GM23338 (cell line): ENCODE measurements at regions not wholly inside any gene's neighbourhood (a gene's known extent, or its start where the extent isn't known, plus 50 kb on each side); places are given as distances from the start of the nearest gene placed in this dataset.

Source experiments
- ATAC-seq: fragments of 200-7000 bp; cut with Tn5 transposase; 3 replicates; pipeline ENCODE4 v1.9.1; 2020
- DNase-seq: peaks from one replicate; pipeline ENCODE4 v3.0.0-alpha.2; 2015; ENCODE audit warnings: low spot score
- H2AFZ ChIP-seq: fragments of 200-600 bp; sonication (generic); 2 replicates; pipeline ENCODE4 v1.8.0; 2016; ENCODE audit warnings: antibody characterized with exemption, mild to moderate bottlenecking, moderate library complexity
- H3F3A ChIP-seq: fragments of 200-600 bp; sonication (generic); replicated peaks from 2 replicates; pipeline ENCODE4 v1.8.0; 2017; ENCODE audit warnings: antibody characterized with exemption, mixed run types, low read depth
- H3K27ac ChIP-seq: fragments of 200-600 bp; sonication (generic); 2 replicates; pipeline ENCODE4 v1.6.1; 2016; ENCODE audit warnings: low read depth
- H3K27me3 ChIP-seq: fragments of 200-600 bp; sonication (generic); 2 replicates; pipeline ENCODE4 v1.8.0; 2016; ENCODE audit warnings: mild to moderate bottlenecking, mixed run types, moderate library complexity; ENCODE audit not compliant: insufficient read depth
- H3K36me3 ChIP-seq: fragments of 200-600 bp; sonication (generic); 2 replicates; pipeline ENCODE4 v1.8.0; 2016; ENCODE audit warnings: mild to moderate bottlenecking; ENCODE audit not compliant: insufficient read depth
- H3K4me1 ChIP-seq: fragments of 200-600 bp; sonication (generic); 2 replicates; pipeline ENCODE4 v1.8.0; 2016; ENCODE audit warnings: mild to moderate bottlenecking, moderate library complexity; ENCODE audit not compliant: insufficient read depth
- H3K4me2 ChIP-seq: fragments of 200-600 bp; sonication (generic); 2 replicates; pipeline ENCODE4 v1.7.1; 2017; ENCODE audit warnings: mixed run types
- H3K4me3 ChIP-seq: fragments of 200-600 bp; sonication (generic); 2 replicates; pipeline ENCODE4 v1.6.1; 2016; ENCODE audit warnings: mixed run types
- H3K79me2 ChIP-seq: fragments of 200-600 bp; sonication (generic); replicated peaks from 2 replicates; pipeline ENCODE4 v1.8.0; 2017; ENCODE audit warnings: mild to moderate bottlenecking; ENCODE audit not compliant: insufficient read depth
- H3K9me2 ChIP-seq: fragments of 200-600 bp; sonication (generic); 2 replicates; pipeline ENCODE4 v1.8.0; 2017; ENCODE audit not compliant: insufficient read depth
- H4K20me1 ChIP-seq: fragments of 200-600 bp; sonication (generic); replicated peaks from 2 replicates; pipeline ENCODE4 v1.8.0; 2017; ENCODE audit warnings: mild to moderate bottlenecking; ENCODE audit not compliant: insufficient read depth
- H3K27ac Mint-ChIP-seq: 2 replicates; pipeline ENCODE4 v1.8.0; 2020; ENCODE audit warnings: inconsistent platforms, mild to moderate bottlenecking, moderate library complexity, mixed read lengths
- H3K27me3 Mint-ChIP-seq: 3 replicates; pipeline ENCODE4 v1.8.0; 2022; ENCODE audit warnings: low read depth, mild to moderate bottlenecking, moderate library complexity, mixed read lengths, inconsistent platforms; ENCODE audit not compliant: insufficient read depth, poor library complexity
- H3K36me3 Mint-ChIP-seq: 3 replicates; pipeline ENCODE4 v1.8.0; 2021; ENCODE audit warnings: low read depth, mild to moderate bottlenecking, inconsistent platforms, moderate library complexity, mixed read lengths
- H3K4me1 Mint-ChIP-seq: 3 replicates; pipeline ENCODE4 v1.8.0; 2020; ENCODE audit warnings: mild to moderate bottlenecking, inconsistent platforms, mixed read lengths
- H3K4me3 Mint-ChIP-seq: 3 replicates; pipeline ENCODE4 v1.8.0; 2021; ENCODE audit warnings: moderate library complexity, mild to moderate bottlenecking, inconsistent platforms, mixed read lengths
- H3K9me3 Mint-ChIP-seq: 3 replicates; pipeline ENCODE4 v1.8.0; 2020; ENCODE audit warnings: moderate library complexity, mild to moderate bottlenecking, inconsistent platforms, mixed read lengths
- EZH2 ChIP-seq: fragments of 200-600 bp; sonication (generic); IDR thresholded peaks from one replicate; pipeline ENCODE4 v1.8.0; 2017; ENCODE audit warnings: antibody characterized with exemption, mild to moderate bottlenecking, low read depth; ENCODE audit not compliant: unreplicated experiment
- JUNB ChIP-seq: IDR thresholded peaks from one replicate; pipeline ENCODE4 v1.6.1; 2016; ENCODE audit warnings: antibody characterized with exemption; ENCODE audit not compliant: unreplicated experiment
- STAT1 ChIP-seq: IDR thresholded peaks from one replicate; pipeline ENCODE4 v1.6.1; 2016; ENCODE audit warnings: antibody characterized with exemption; ENCODE audit not compliant: unreplicated experiment
- ZNF462 ChIP-seq: fragments of 250-450 bp; sonication (Bioruptor Pico); IDR thresholded peaks from 2 replicates; pipeline ENCODE4 v1.5.0; 2020; ENCODE audit warnings: mild to moderate bottlenecking, moderate library complexity
- TF ChIP-seq, protein P1 (sequence below), 2 experiments: fragments of 200-600 bp in 1 of 2; sonication (generic) in 1 of 2; conservative IDR thresholded peaks; 2 replicates each; pipeline versions ENCODE4 v1.5.1 to v1.6.1; 2016 to 2017; ENCODE audit warnings: antibody characterized with exemption in 2 of 2, low read depth in 2 of 2, mild to moderate bottlenecking in 2 of 2, moderate library complexity in 1 of 2

DNA sequence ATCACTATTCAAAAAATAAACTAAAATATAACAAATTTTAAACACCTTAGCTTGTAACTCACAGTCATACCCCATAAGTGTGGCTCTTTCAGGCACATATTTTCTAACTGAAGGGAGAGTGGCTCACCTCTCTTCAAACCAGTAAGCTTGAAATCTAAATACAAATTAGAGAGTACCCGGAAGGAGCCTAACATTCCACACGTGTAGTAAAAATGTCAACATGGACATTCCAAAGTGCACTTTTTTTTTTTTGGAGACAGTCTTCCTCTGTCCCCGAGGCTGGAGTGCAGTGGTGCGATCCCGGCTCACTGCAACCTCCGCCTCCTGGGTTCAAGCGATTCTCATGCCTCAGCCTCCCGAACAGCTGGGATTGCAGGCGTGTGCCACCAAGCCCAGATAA is 275.6 kb upstream of the ADGRL2 start:
- H3F3A ChIP-seq = no peaks in the 10 kb centered on the region
- peaks cover 6% of the 10 kb centered on the region; the same call in 1 of the 3 replicates for H3K4me1 Mint-ChIP-seq
- H3K9me2 ChIP-seq = no peaks in the 10 kb centered on the region
- no peaks in the 10 kb centered on the region for H3K4me1 ChIP-seq
- no peaks in the 10 kb centered on the region for H3K36me3 Mint-ChIP-seq
- H3K79me2 ChIP-seq = no peaks in the 10 kb centered on the region
- ATAC-seq = no peak
- H3K27ac ChIP-seq = no peak overlapping the region
- no peak overlapping the region; the same call in 1 of the 2 replicates for H2AFZ ChIP-seq
- no peaks in the 10 kb centered on the region for H3K27me3 ChIP-seq
- H4K20me1 ChIP-seq = no peaks in the 10 kb centered on the region
- no peaks in the 10 kb centered on the region; the same call in 2 of the 3 replicates for H3K9me3 Mint-ChIP-seq
- no peak for TF ChIP-seq STAT1
- TF ChIP-seq EZH2 = no peak
- TF ChIP-seq, protein P1, sequence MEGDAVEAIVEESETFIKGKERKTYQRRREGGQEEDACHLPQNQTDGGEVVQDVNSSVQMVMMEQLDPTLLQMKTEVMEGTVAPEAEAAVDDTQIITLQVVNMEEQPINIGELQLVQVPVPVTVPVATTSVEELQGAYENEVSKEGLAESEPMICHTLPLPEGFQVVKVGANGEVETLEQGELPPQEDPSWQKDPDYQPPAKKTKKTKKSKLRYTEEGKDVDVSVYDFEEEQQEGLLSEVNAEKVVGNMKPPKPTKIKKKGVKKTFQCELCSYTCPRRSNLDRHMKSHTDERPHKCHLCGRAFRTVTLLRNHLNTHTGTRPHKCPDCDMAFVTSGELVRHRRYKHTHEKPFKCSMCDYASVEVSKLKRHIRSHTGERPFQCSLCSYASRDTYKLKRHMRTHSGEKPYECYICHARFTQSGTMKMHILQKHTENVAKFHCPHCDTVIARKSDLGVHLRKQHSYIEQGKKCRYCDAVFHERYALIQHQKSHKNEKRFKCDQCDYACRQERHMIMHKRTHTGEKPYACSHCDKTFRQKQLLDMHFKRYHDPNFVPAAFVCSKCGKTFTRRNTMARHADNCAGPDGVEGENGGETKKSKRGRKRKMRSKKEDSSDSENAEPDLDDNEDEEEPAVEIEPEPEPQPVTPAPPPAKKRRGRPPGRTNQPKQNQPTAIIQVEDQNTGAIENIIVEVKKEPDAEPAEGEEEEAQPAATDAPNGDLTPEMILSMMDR (conservative IDR thresholded peaks at IDR 0.05; ENCODE audit: low read depth in 2 of 2) = no peak
- no peak for TF ChIP-seq JUNB
- TF ChIP-seq ZNF462 (CRISPR knock-in tag) = no peak
- no peak overlapping the region for H3K4me3 ChIP-seq
- no peak overlapping the region for H3K4me3 Mint-ChIP-seq
- H3K27ac Mint-ChIP-seq = no peak overlapping the region
- H3K36me3 ChIP-seq = no peaks in the 10 kb centered on the region
- peaks cover 4% of the 10 kb centered on the region for H3K27me3 Mint-ChIP-seq
- no peak overlapping the region for H3K4me2 ChIP-seq
- DNase-seq = no peak
